Glutamatergic neuron (in vitro differentiated cells): ENCODE measurements at regions not wholly inside any gene's neighbourhood (a gene's known extent, or its start where the extent isn't known, plus 50 kb on each side); places are given as distances from the start of the nearest gene placed in this dataset.

Experiments
- DNase-seq: peaks from one replicate; pipeline ENCODE4 v3.0.0; 2022
- H3K27ac Mint-ChIP-seq: one replicate; pipeline ENCODE4 v1.8.0; 2020; ENCODE audit warnings: mild to moderate bottlenecking, mixed read lengths, inconsistent platforms; ENCODE audit not compliant: unreplicated experiment
- H3K27me3 Mint-ChIP-seq: one replicate; pipeline ENCODE4 v1.8.0; 2020; ENCODE audit warnings: mild to moderate bottlenecking, moderate library complexity, mixed read lengths, inconsistent platforms; ENCODE audit not compliant: unreplicated experiment
- H3K36me3 Mint-ChIP-seq: one replicate; pipeline ENCODE4 v1.8.0; 2020; ENCODE audit warnings: mild to moderate bottlenecking, mixed read lengths, inconsistent platforms; ENCODE audit not compliant: unreplicated experiment
- H3K4me1 Mint-ChIP-seq: one replicate; pipeline ENCODE4 v1.8.0; 2020; ENCODE audit warnings: mild to moderate bottlenecking, low read depth, mixed read lengths, inconsistent platforms; ENCODE audit not compliant: unreplicated experiment
- H3K4me3 Mint-ChIP-seq: one replicate; pipeline ENCODE4 v1.8.0; 2020; ENCODE audit warnings: mild to moderate bottlenecking, mixed read lengths, inconsistent platforms; ENCODE audit not compliant: unreplicated experiment
- H3K9me3 Mint-ChIP-seq: one replicate; pipeline ENCODE4 v1.8.0; 2020; ENCODE audit warnings: mild to moderate bottlenecking, moderate library complexity, mixed read lengths, inconsistent platforms; ENCODE audit not compliant: unreplicated experiment
- TF ChIP-seq, protein P1 (sequence below): fragments of 200-600 bp; sonication (generic); IDR thresholded peaks from one replicate; pipeline ENCODE4 v1.5.0; 2021; ENCODE audit not compliant: partially characterized antibody, unreplicated experiment

DNA sequence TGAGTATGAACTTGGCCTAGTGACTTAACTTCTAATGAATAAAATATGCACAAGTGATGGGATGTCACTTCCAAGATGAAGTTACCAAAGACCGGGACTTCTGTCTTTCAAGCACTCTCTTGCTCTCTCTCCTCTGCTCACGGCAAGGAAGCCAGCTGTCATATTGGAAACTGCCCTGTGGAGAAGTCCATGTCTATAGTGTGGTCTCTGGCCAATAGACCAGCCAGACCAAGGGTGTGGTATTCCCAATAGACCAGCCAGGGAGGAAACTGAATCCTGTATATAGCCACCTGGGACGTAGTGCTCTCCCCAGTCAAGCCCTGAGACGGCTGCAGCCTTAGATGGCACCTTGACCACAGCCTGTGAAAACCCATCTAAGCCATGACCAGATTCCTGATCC lies 93.2 kb upstream of the ALX4 start:
- Mint-ChIP-seq H3K36me3 (no peaks in the 10 kb centered on the region), H3K27ac (no peak overlapping the region), H3K9me3 (peaks cover 4% of the 10 kb centered on the region), H3K4me3 (no peak overlapping the region), H3K4me1 (peaks cover 18% of the 10 kb centered on the region), H3K27me3 (no peaks in the 10 kb centered on the region)
- DNase-seq, result no peak
- TF ChIP-seq, protein P1, sequence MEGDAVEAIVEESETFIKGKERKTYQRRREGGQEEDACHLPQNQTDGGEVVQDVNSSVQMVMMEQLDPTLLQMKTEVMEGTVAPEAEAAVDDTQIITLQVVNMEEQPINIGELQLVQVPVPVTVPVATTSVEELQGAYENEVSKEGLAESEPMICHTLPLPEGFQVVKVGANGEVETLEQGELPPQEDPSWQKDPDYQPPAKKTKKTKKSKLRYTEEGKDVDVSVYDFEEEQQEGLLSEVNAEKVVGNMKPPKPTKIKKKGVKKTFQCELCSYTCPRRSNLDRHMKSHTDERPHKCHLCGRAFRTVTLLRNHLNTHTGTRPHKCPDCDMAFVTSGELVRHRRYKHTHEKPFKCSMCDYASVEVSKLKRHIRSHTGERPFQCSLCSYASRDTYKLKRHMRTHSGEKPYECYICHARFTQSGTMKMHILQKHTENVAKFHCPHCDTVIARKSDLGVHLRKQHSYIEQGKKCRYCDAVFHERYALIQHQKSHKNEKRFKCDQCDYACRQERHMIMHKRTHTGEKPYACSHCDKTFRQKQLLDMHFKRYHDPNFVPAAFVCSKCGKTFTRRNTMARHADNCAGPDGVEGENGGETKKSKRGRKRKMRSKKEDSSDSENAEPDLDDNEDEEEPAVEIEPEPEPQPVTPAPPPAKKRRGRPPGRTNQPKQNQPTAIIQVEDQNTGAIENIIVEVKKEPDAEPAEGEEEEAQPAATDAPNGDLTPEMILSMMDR, result no peak

DNA sequence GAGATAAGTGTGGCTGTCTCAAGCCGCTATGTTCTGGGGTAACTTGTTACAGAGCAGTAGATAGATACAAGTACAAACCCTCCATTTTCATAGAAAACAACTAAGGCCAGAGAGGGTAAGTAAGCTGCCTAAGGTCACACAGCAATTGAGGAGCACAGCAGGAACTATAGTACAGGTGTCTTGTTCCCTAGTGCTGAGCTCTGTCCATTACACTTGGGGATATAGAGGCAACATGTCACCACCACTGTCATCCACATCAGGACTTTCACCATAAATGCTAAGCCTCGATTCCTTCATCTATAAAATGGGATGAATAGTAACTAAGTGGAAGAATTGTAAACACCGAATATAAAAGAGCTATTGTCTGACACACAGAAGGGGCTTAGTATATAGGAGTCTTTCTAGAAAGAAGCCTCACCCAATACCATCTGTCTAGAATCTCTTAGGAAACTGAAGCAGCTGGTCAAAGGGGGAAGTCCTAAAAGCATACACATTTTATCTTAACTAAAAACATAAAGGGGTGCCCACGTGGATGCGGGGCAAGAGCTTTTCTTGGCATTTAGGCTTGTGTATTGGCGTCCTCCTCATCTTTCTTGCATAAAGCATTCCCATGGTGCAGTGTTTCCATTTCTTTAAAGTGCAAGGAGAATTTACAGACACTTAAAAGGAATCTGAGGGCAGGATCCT lies 93.8 kb upstream of the ALX4 start:
- H3K4me3 Mint-ChIP-seq, result no peak overlapping the region
- TF ChIP-seq, protein P1, result no peak
- no peaks in the 10 kb centered on the region for H3K36me3 Mint-ChIP-seq
- H3K4me1 Mint-ChIP-seq, result peaks cover 18% of the 10 kb centered on the region
- H3K27ac Mint-ChIP-seq, result no peak overlapping the region
- no peak for DNase-seq
- H3K27me3 Mint-ChIP-seq, result peaks cover 2% of the 10 kb centered on the region
- peaks cover 6% of the 10 kb centered on the region for H3K9me3 Mint-ChIP-seq

DNA sequence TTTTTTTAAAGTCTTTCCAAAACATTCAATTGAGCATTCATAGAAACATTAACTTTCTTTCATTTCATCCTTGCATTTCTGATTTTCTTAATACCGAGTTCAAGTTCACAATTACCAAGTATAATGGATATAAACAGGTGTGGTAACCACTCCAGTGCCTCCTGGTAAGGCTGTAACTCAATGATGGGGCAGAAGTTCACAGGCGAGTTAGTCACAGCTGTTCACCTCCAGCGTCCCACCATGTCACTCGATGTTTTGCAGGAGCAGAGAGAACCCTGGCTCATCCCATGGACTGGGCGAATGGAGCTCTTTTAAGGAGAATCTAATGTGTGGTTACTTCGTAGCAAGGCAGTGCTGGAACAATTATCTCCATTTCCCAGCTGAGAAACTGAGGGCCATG lies 94.4 kb upstream of the ALX4 start:
- Mint-ChIP-seq H3K27ac (no peak overlapping the region), H3K27me3 (peaks cover 2% of the 10 kb centered on the region), H3K4me1 (peaks cover 18% of the 10 kb centered on the region), H3K4me3 (no peak overlapping the region), H3K9me3 (peaks cover 6% of the 10 kb centered on the region), H3K36me3 (no peaks in the 10 kb centered on the region)
- TF ChIP-seq, protein P1, result no peak
- DNase-seq, result no peak

DNA sequence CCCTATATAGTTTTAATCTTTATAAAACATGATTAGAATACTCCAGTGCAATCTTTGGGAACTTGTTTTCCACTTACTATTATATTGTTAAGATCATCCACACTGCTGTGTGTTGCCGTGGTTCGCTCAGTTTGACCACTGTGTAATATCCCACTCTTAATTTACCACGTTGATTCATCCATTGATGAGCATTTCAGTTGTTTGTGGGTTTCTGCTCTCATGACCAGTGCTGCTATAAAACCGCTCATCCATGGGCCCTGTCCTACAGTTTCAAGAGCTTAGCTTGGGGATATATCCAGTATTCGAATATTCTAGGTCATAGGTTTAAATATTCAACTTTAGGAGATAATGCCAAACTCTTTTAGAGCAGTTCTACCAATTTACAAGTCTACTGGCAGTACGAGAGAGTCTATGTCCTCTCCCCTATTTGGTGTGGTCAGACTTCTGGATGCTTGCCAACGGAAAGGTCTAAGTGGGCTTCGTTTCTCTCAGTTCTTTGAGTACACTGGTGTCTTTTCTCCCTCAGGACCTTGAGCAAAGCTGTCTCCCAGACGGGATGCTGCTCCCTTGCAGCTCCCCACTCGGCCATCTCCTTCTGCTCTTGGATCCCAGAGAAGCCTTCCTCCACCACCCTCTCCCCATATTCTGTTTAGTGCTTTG lies 94.9 kb upstream of the ALX4 start:
- H3K36me3 Mint-ChIP-seq, result no peaks in the 10 kb centered on the region
- no peak overlapping the region for H3K4me3 Mint-ChIP-seq
- DNase-seq, result no peak
- peaks cover 6% of the 10 kb centered on the region for H3K9me3 Mint-ChIP-seq
- peaks cover 18% of the 10 kb centered on the region for H3K4me1 Mint-ChIP-seq
- peaks cover 4% of the 10 kb centered on the region for H3K27me3 Mint-ChIP-seq
- no peak overlapping the region for H3K27ac Mint-ChIP-seq
- TF ChIP-seq, protein P1, result no peak
